Panc1 (cell line): ENCODE measurements at regions not wholly inside any gene's neighbourhood (a gene's known extent, or its start where the extent isn't known, plus 50 kb on each side); places are given as distances from the start of the nearest gene placed in this dataset.

ENCODE experiments used
- ATAC-seq: fragments of 200-7000 bp; cut with Tn5 transposase; 2 replicates; pipeline ENCODE4 v1.9.1; 2020; ENCODE audit warnings: mild to moderate bottlenecking, moderate library complexity
- BruUV-seq: library from RNA; stranded (reverse); fragments of 400-500 nt; replicated peaks from 2 replicates; lab custom pipeline; 2021; lab: Mats Ljungman, UMichigan
- CTCF ChIA-PET: fragments of 300-600 bp; sonication (Branson Sonifier 250); formaldehyde crosslinking; loops from one replicate; lab custom pipeline; 2022; ENCODE audit warnings: antibody characterized with exemption; lab: Charles Lee
- POLR2A ChIA-PET: fragments of 300-600 bp; sonication (Branson Sonifier 250); formaldehyde crosslinking; loops from one replicate; lab custom pipeline; 2022; ENCODE audit warnings: antibody characterized with exemption; lab: Charles Lee
- DNase-seq: peaks from one replicate; pipeline ENCODE4 v3.0.0-alpha.2; 2010; ENCODE audit warnings: low read depth, low spot score
- H3K27ac ChIP-seq: 2 replicates; pipeline ENCODE4 v1.5.1; 2011; ENCODE audit warnings: mild to moderate bottlenecking, low read length, inconsistent platforms
- H3K27me3 ChIP-seq: fragments of 200-500 bp; sonication (Bioruptor generic); 2 replicates; pipeline ENCODE4 v1.6.0; 2014; ENCODE audit warnings: low read length, inconsistent platforms; ENCODE audit not compliant: control insufficient read depth, insufficient read depth
- H3K36me3 ChIP-seq: fragments of 200-500 bp; sonication (Bioruptor generic); 2 replicates; pipeline ENCODE4 v1.5.1; 2014; ENCODE audit warnings: inconsistent platforms, mild to moderate bottlenecking, low read length, moderate library complexity; ENCODE audit not compliant: control insufficient read depth, insufficient read depth
- H3K4me1 ChIP-seq: 2 replicates; pipeline ENCODE4 v1.5.1; 2011; ENCODE audit warnings: inconsistent platforms, mild to moderate bottlenecking, low read length, moderate library complexity; ENCODE audit not compliant: control insufficient read depth, insufficient read depth
- H3K4me3 ChIP-seq, 2 experiments: 2 replicates each; pipeline ENCODE4 v1.5.1; 2011 to 2012; ENCODE audit warnings: low read depth in 2 of 2, low read length in 2 of 2, mild to moderate bottlenecking in 2 of 2, inconsistent platforms in 1 of 2, moderate library complexity in 1 of 2
- H3K9me3 ChIP-seq: fragments of 200-500 bp; sonication (Bioruptor generic); 2 replicates; pipeline ENCODE4 v1.5.1; 2014; ENCODE audit warnings: low read depth, mild to moderate bottlenecking, inconsistent platforms, low read length, moderate library complexity; ENCODE audit not compliant: control insufficient read depth, insufficient read depth
- CTCF ChIP-seq: fragments of 450-650 bp; IDR thresholded peaks from 2 replicates; pipeline ENCODE4 v1.5.1; 2017; ENCODE audit warnings: mild to moderate bottlenecking
- POLR2AphosphoS5 ChIP-seq: IDR thresholded peaks from 2 replicates; pipeline ENCODE4 v1.6.1; 2012; ENCODE audit warnings: mild to moderate bottlenecking, low read depth, low read length, moderate library complexity
- REST ChIP-seq, 2 experiments: IDR thresholded peaks; 2 replicates each; pipeline ENCODE4 v1.6.1; 2011 to 2012; ENCODE audit warnings: low read depth in 2 of 2, control low read depth in 1 of 2, low read length in 1 of 2, mild to moderate bottlenecking in 1 of 2, moderate library complexity in 1 of 2; ENCODE audit not compliant: insufficient read depth in 1 of 2
- SIN3A ChIP-seq: IDR thresholded peaks from 2 replicates; pipeline ENCODE4 v1.6.1; 2012; ENCODE audit warnings: low read depth, mild to moderate bottlenecking, low read length, moderate library complexity, borderline replicate concordance; ENCODE audit not compliant: insufficient read depth
- TCF7L2 ChIP-seq: IDR thresholded peaks from 2 replicates; pipeline ENCODE4 v1.6.1; 2011; ENCODE audit warnings: mild to moderate bottlenecking, low read depth, low read length, inconsistent platforms
- in situ Hi-C: cut with HindIII; loops from 2 replicates; pipeline ENCODE4 v1.10.0; 2016; ENCODE audit warnings: low sequenced_read_pairs, low pct_unique_long_range_greater_than_20kb
- intact Hi-C: fragments of 100-400 bp; cut with micrococcal nuclease; formaldehyde crosslinking; loops from one replicate; pipeline ENCODE4 v1.10.0; 2022; ENCODE audit not compliant: unreplicated experiment

- Histone ChIP-seq H3K4me3 (no peak overlapping the region), H3K9me3 (no peaks in the 10 kb centered on the region), H3K27ac (no peak overlapping the region), H3K4me1 (peaks cover 13% of the 10 kb centered on the region), H3K36me3 (no peaks in the 10 kb centered on the region), H3K27me3 (no peaks in the 10 kb centered on the region)
- in situ Hi-C loops (no loop called here), intact Hi-C loops (no loop called here)
- DNase-seq, result no peak
- CTCF ChIA-PET, result no interaction called here
- ATAC-seq, result no peak
- no peak for TF ChIP-seq CTCF
- TF ChIP-seq REST (IDR thresholded peaks at IDR 0.05; ENCODE audit: insufficient read depth in 1 of 2, low read depth in 2 of 2, low read length in 1 of 2), result no peak
- no peak for TF ChIP-seq SIN3A
- no peak for TF ChIP-seq POLR2AphosphoS5
- TF ChIP-seq TCF7L2, result no peak
- BruUV-seq, result no TSS peak
- POLR2A ChIA-PET, result no interaction called here
Observed at GRCh38 chr15:95263751-95264150, 1032.4 kb downstream of the MCTP2 start.

GRCh38 chr15:95265419-95265997 lies 1034.1 kb downstream of the MCTP2 start:
- POLR2A ChIA-PET, result no interaction called here
- Histone ChIP-seq H3K27ac (no peak overlapping the region; the same call in 1 of the 2 replicates), H3K4me1 (no peaks in the 10 kb centered on the region), H3K9me3 (no peaks in the 10 kb centered on the region), H3K36me3 (no peaks in the 10 kb centered on the region), H3K4me3 (no peak overlapping the region), H3K27me3 (no peaks in the 10 kb centered on the region)
- CTCF ChIA-PET, result no interaction called here
- ATAC-seq, result no peak
- no peak for TF ChIP-seq CTCF
- no TSS peak for BruUV-seq
- in situ Hi-C loops (no loop called here), intact Hi-C loops (no loop called here)
- DNase-seq, result no peak
